ENCODE measurements at regions not wholly inside any gene's neighbourhood (a gene's known extent, or its start where the extent isn't known, plus 50 kb on each side); places are given as distances from the start of the nearest gene placed in this dataset.

GRCh38 chr7:54967377-54967776, 51.4 kb upstream of the EGFR start:
- Histone ChIP-seq H4K20me1 (ENCODE audit: low read depth, low read length) (no peaks in the 10 kb centered on the region), H3K27ac (ENCODE audit: low read depth, low read length) (no peak overlapping the region), H3K4me2 (ENCODE audit: low read depth, low read length, poor library complexity, severe bottlenecking) (no peak overlapping the region), H3K9me2 (replicated peaks; ENCODE audit: insufficient read depth, low read length) (no peaks in the 10 kb centered on the region), H3K36me3 (ENCODE audit: low read length) (no peaks in the 10 kb centered on the region), H3K9me3 (ENCODE audit: insufficient read depth, low read length) (no peaks in the 10 kb centered on the region), H3K4me3 (ENCODE audit: insufficient read depth, low read length, poor library complexity, severe bottlenecking) (no peak overlapping the region), H3F3A (ENCODE audit: insufficient read depth) (no peaks in the 10 kb centered on the region), H2AFZ (ENCODE audit: low read depth, low read length, severe bottlenecking) (no peak overlapping the region), H3K9ac (ENCODE audit: low read length) (no peak overlapping the region), H3K27me3 (ENCODE audit: low read length) (no peaks in the 10 kb centered on the region; the same call in 1 of the 2 replicates), H3K79me2 (ENCODE audit: insufficient read depth, low read length) (no peaks in the 10 kb centered on the region)
- TF ChIP-seq CTCF (IDR thresholded peaks at IDR 0.05; ENCODE audit: insufficient read depth, low read length, poor library complexity, severe bottlenecking) (no peak), EZH2phosphoT487 (conservative IDR thresholded peaks at IDR 0.05; ENCODE audit: low read length) (no peak)

GRCh38 chr7:54968018-54968417, 50.8 kb upstream of the EGFR start:
- Histone ChIP-seq H3F3A (ENCODE audit: insufficient read depth) (no peaks in the 10 kb centered on the region), H2AFZ (ENCODE audit: low read depth, low read length, severe bottlenecking) (no peak overlapping the region), H3K9me2 (replicated peaks; ENCODE audit: insufficient read depth, low read length) (no peaks in the 10 kb centered on the region; the same call in 1 of the 2 replicates), H3K4me3 (ENCODE audit: insufficient read depth, low read length, poor library complexity, severe bottlenecking) (no peak overlapping the region), H4K20me1 (ENCODE audit: low read depth, low read length) (no peaks in the 10 kb centered on the region), H3K27ac (ENCODE audit: low read depth, low read length) (no peak overlapping the region), H3K27me3 (ENCODE audit: low read length) (no peaks in the 10 kb centered on the region; the same call in 1 of the 2 replicates), H3K36me3 (ENCODE audit: low read length) (no peaks in the 10 kb centered on the region), H3K4me2 (ENCODE audit: low read depth, low read length, poor library complexity, severe bottlenecking) (no peak overlapping the region), H3K79me2 (ENCODE audit: insufficient read depth, low read length) (no peaks in the 10 kb centered on the region), H3K9me3 (ENCODE audit: insufficient read depth, low read length) (no peaks in the 10 kb centered on the region), H3K9ac (ENCODE audit: low read length) (no peak overlapping the region)
- TF ChIP-seq CTCF (IDR thresholded peaks at IDR 0.05; ENCODE audit: insufficient read depth, low read length, poor library complexity, severe bottlenecking) (no peak), EZH2phosphoT487 (conservative IDR thresholded peaks at IDR 0.05; ENCODE audit: low read length) (no peak)

All from SU-DHL-6 (cell line).